ENCODE measurements at regions not wholly inside any gene's neighbourhood (a gene's known extent, or its start where the extent isn't known, plus 50 kb on each side); places are given as distances from the start of the nearest gene placed in this dataset.

GRCh38 chr11:31875866-31876560 is 64.9 kb upstream of the PAX6 start:
- TF ChIP-seq CTCF (conservative IDR thresholded peaks at IDR 0.05; ENCODE audit: low read length) (no peak), EZH2phosphoT487 (IDR thresholded peaks at IDR 0.05; ENCODE audit: borderline replicate concordance, low read depth, low read length) (no peak)
